GM19240 (cell line): ENCODE measurements at regions not wholly inside any gene's neighbourhood (a gene's known extent, or its start where the extent isn't known, plus 50 kb on each side); places are given as distances from the start of the nearest gene placed in this dataset.

Experiments used
- DNase-seq: peaks from one replicate; pipeline ENCODE4 v3.0.0; 2011; ENCODE audit warnings: low spot score; ENCODE audit not compliant: insufficient read length

DNA sequence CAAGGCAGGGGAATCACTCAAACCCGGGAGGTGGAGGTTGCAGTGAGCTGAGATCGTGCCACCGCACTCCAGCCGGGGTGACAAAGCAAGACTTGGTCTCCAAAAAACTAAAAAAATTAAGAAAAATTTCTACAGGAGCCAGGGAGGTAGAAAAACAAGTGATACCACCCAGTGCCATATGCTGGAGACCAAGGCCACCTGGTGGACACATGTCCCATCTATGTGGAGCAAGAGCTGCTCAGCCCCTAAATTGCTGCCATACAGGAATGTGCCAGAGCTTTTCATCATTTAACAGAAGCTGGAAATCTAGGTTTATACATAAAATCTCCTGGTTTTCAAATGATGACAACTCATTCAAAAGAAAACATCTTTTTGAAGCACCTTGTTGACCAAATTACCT lies 61.4 kb upstream of the ELK3 start:
- no peak for DNase-seq

DNA sequence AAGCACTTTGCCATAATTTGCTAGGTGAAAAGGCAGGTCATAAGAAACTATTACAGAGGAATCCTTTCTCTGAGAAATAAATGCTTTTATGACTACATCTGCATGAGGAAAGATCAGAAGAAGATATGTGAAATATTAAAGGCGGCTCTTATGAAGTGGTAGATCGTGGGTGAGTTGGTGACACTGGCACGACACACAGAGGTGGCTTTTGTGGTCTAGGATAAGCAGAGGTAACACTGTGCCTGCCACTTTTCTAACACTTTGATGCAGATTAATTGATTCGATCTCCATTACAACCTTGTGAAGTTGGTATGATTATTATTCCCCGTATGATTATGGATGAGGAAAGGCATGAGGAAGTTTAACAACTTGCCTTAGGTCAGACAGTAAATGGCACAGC lies 60.0 kb upstream of the ELK3 start:
- no peak for DNase-seq

GRCh38 chr12:96136161-96136560 lies 58.0 kb upstream of the ELK3 start:
- no peak for DNase-seq

DNA sequence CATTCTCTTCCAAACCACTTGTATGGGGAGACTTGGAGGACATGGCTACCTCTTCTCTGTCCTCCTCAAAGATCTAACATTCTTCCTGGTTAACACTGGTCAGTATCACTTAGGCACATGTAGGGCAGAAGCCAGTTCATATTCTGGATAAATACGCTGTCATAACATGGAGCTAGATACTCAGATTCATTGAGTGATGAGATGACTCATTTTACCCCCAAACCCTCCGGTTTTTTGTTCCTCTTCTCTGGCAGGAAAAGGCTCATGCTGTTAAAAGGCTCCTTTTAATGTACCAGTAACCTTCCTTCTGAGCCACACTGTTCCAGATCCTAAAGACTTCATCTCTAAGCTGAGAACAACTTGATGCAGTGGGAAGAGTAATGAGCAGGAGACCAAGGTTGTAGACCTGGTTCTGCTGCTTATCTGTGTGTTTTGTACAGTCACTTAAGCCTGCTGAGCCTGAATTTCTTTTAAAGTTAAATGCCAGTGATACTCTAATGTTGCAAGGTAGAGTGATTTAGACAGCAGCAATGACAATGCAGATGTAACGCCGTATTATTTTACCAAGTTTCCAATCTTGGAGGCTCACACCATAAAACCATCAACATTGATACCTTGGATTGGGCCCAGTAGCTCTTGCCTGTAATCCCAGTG lies 57.3 kb upstream of the ELK3 start:
- DNase-seq, result no peak

- DNase-seq, result no peak
These were observed 54.0 kb upstream of the ELK3 start for GRCh38 chr12:96140174-96140573.

GRCh38 chr12:96141216-96141912 lies 52.8 kb upstream of the ELK3 start:
- DNase-seq, result no peak

DNA sequence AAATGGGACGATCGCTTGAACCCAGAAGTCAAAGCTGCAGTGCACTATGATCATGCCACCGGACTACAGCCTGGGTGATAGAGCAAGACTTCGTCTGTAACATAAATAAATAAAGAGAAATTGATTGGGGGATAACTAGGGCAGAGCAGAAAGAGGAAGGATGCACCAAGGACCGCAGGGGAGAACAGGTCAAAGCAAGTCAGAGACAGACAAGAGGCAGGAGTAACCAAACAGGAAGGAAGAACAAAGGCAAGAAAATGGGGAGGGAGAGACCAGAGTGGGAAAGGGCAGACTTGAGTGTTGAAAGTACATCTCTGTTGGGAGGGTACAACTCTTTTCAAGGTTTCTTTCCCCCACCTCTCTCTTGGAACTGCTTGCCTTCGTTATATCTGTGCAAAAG lies 50.8 kb upstream of the ELK3 start:
- no peak for DNase-seq

DNA sequence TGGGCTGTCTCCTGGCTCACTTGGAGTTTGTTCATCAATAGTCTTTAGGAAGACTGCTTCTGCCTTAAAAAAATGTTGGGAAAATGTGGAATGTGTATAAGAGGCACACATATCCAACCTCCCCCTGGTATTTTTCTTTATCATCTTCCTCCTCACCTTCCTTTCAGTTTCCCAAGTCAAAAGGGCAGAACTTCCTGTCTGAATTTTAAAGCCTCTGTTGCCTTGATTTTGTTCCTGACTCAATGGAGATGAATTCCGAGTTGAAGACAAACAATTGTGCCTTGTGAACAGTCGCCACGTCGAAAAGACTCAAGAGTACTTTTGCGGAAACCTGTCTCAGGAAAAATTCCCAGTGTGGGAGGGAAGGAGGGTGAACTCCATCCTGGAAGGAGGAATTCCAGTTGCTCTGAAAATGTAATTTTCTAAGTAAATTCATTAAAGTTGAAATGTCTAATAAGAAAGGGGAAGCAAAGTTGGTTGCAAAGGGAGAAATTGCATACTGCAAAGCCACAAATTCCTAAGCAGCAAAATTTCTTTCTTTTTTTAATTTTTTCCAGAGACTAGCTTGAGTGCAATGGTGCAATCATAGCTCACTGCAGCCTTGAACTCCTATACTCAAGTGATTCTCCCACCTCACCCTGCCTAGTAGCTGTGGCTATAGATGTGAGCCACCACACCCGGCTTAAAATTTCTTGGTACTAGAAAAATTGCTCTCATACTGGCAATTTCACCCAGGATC lies 50.2 kb upstream of the ELK3 start:
- DNase-seq, result no peak
